Adrenal gland (tissue), 5 donors: ENCODE measurements at regions not wholly inside any gene's neighbourhood (a gene's known extent, or its start where the extent isn't known, plus 50 kb on each side); places are given as distances from the start of the nearest gene placed in this dataset.

Source experiments
- POLR2A ChIP-seq, 2 donors: fragments of 450-650 bp; IDR thresholded peaks; one replicate each; pipeline ENCODE4 v1.6.1; 2017; ENCODE audit warnings: antibody characterized with exemption in 2 of 2, mild to moderate bottlenecking in 2 of 2, moderate library complexity in 1 of 2
- TF ChIP-seq, protein P1 (sequence below), 6 experiments: fragments of 450-650 bp in 4 of 6; fragments of 200-600 bp in 2 of 6; sonication (generic) in 1 of 6; IDR thresholded peaks; 1 replicate in 5 of 6; 2 replicates in 1 of 6; pipeline versions ENCODE4 v1.5.1 to v1.8.0; 2016 to 2021; ENCODE audit warnings: antibody characterized with exemption in 6 of 6, mild to moderate bottlenecking in 2 of 6, moderate library complexity in 1 of 6
- donor health status: DM: no; HTN: no; CAD: no.

DNA sequence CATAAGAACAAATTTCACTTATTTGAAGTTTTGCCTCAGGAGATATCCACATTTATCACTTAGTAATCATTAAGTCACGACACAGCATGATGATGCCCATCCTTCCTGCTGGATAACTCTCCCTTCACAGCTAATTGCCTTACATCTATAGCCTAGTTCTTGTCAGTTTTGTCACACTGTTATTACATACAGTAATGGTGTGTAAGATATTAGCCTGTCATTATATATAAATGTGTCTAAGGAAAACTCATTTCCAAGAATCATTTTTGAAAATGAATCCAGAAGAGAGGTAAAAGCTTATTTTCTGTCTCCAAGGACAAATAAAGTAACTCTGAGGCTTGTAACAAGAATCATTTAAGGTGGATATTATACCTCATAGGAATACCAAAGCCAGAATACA lies 193.2 kb upstream of the ARID2 start:
- TF ChIP-seq POLR2A (IDR thresholded peaks at IDR 0.05), result no peak
- TF ChIP-seq, protein P1, sequence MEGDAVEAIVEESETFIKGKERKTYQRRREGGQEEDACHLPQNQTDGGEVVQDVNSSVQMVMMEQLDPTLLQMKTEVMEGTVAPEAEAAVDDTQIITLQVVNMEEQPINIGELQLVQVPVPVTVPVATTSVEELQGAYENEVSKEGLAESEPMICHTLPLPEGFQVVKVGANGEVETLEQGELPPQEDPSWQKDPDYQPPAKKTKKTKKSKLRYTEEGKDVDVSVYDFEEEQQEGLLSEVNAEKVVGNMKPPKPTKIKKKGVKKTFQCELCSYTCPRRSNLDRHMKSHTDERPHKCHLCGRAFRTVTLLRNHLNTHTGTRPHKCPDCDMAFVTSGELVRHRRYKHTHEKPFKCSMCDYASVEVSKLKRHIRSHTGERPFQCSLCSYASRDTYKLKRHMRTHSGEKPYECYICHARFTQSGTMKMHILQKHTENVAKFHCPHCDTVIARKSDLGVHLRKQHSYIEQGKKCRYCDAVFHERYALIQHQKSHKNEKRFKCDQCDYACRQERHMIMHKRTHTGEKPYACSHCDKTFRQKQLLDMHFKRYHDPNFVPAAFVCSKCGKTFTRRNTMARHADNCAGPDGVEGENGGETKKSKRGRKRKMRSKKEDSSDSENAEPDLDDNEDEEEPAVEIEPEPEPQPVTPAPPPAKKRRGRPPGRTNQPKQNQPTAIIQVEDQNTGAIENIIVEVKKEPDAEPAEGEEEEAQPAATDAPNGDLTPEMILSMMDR (IDR thresholded peaks at IDR 0.05), result no peak
